Stimulated activated CD8-positive, alpha-beta memory T cell treated with anti-CD3 and anti-CD28 coated beads, Interleukin-4, amount 100 ng/mL, for 4 hours (primary cell): ENCODE measurements at regions not wholly inside any gene's neighbourhood (a gene's known extent, or its start where the extent isn't known, plus 50 kb on each side); places are given as distances from the start of the nearest gene placed in this dataset.

Experiments
- DNase-seq, 2 donors: peaks; one replicate each; pipeline ENCODE4 v3.0.0-alpha.2; 2020; ENCODE audit warnings: low read depth in 2 of 2, low spot score in 1 of 2

- no peak for DNase-seq
These were observed 112.2 kb upstream of the PLPPR4 start for GRCh38 chr1:99152132-99152531.

DNA sequence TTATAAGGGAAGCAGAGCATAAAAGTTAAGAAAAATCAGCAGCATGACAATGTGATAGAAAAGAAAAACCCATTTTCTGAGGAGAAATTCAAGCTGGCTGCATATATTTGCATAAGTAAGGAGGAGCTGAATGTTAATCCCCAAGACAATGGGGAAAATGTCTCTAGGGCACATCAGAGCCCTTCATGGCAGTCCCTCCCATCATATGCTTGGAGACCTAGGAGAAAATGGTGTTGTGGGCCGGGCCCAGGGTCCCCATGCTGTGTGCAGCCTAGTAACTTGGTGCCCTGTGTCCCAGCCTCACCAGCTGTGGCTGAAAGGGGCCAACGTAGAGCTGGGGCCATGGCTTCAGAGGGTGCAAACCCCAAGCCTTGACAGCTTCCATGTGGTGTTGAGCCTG is 100.6 kb upstream of the PLPPR4 start:
- DNase-seq = no peak

DNA sequence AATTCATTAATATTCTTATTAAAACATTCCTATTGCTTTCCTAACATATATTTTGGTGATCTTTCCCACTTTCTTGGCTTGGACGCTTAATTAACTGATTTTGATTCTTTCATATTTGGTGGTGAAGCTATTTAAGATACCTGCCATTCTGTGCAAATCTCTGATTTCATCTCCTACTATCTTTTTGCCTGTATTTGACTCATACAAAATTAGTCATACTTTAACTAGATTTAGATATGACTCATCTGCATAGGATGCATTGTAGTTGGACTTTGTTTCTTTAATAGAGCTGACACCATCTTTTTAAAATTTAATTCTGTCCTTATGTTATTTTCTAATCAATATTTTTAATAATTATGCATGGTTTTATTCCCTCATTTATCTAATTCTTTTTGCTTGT is 93.8 kb upstream of the PLPPR4 start:
- DNase-seq = no peak

GRCh38 chr1:99171184-99171813 is 93.0 kb upstream of the PLPPR4 start:
- no peak for DNase-seq

DNA sequence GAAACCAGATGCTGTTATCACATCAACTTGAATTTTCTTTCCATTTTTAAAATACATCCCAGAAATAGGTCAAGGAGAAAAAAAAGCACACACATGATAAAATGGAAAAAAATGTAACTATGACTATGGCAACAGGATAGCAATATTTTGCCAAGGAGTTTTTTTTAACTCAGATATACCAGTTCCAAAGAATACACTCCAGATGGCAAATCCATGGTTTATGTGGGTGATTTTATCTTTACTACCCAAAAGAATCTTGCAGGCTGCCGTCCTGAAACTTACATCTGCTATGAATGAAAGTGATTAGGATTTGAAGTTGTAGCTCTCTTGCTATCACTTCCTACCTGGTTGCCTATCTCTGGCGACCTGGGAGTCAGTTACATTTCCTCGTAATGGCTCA is 91.0 kb upstream of the PLPPR4 start:
- no peak for DNase-seq

DNA sequence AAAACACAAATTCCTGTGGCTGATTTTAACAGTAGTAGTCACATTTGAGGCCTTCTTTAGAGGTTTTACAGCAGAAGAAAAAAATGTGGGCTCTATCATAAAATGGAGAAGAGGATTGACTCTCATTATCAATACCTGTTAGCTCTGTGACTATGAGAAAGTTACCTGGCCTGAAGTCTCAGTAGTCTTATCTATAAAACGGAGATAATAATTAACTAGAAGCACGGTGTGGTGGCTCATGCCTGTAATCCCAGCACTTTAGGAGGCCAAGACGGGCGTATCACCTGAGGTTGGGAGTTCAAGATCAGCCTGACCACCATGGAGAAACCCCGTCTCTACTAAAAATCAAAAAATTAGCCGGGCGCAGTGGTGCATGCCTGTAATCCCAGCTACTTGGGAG is 90.4 kb upstream of the PLPPR4 start:
- DNase-seq = no peak

GRCh38 chr1:99176753-99177152 is 87.5 kb upstream of the PLPPR4 start:
- no peak for DNase-seq

- DNase-seq = no peak
These were observed 86.8 kb upstream of the PLPPR4 start for GRCh38 chr1:99177465-99177864.

DNA sequence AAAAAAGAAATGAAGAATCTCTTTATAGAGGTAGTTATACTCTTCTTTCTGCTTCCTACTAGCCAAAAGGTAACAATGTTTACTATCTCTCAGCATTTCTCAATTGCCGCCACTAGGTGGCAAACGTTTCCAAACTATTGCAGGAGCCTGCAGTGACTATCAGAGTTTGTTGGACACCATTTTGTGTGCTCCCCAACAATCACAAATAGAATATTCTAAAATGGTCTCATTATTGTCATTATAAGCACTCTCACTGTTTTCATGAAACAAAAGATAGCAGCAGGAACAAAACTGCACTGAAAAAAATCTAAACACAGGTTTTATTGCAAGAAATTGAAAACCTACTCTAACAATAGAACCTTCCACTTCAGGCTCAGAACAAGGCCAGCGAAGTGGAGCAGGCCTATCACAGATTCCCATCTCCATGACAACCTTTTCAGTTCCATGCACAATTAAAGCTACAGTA is 83.9 kb upstream of the PLPPR4 start:
- DNase-seq = peak; percentile 10 to 20

- DNase-seq = no peak
These were observed 83.4 kb upstream of the PLPPR4 start for GRCh38 chr1:99180915-99181314.

GRCh38 chr1:99181892-99182291 is 82.4 kb upstream of the PLPPR4 start:
- no peak for DNase-seq

GRCh38 chr1:99185196-99185595 is 79.1 kb upstream of the PLPPR4 start:
- no peak for DNase-seq

GRCh38 chr1:99193431-99193830 is 70.9 kb upstream of the PLPPR4 start:
- DNase-seq = no peak

DNA sequence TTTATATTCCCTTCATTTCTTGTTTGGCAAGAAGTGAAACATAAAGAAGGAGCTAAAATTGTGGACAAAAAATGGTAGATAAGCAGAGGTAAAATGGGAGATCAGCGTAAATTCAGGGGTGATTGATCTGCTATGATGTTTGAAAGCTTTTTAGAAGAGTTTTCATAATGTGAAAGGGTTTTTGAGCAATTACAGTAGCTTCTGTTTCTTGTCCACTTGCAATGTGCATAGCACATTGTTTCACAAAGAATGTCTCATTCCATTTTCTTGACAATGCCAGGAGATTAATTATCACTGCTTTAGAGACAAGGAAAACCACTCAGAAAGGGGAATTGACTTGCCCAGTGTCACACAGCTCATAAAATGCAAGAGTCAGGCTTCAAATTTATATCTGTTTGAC is 65.9 kb upstream of the PLPPR4 start:
- DNase-seq = no peak

DNA sequence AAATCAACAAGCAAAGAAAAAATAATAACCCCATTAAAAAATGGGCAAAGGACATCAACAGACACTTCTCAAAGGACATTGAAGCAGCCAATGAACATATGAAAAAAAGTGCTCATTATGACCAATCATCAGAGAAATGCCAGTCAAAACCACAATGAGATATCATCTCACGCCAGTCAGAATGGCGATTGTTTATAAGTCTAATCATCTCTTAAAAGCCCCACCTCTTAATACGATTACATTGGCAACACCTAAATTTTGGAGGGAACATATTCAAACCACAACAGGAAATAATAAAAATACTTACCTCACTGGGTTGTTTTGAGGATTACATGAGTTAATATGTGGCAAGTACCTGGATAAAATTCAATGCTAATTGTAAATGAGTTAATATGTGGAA is 57.1 kb upstream of the PLPPR4 start:
- DNase-seq = no peak
